ENCODE measurements at regions not wholly inside any gene's neighbourhood (a gene's known extent, or its start where the extent isn't known, plus 50 kb on each side); places are given as distances from the start of the nearest gene placed in this dataset.

GRCh38 chr14:26934151-26934550 is 336.3 kb upstream of the NOVA1 start:
- no peak for DNase-seq

- no peak for DNase-seq
Observed at GRCh38 chr14:26935733-26936132, 337.9 kb upstream of the NOVA1 start.

GRCh38 chr14:26938054-26938453 is 340.2 kb upstream of the NOVA1 start:
- DNase-seq: no peak

- DNase-seq: no peak
Observed at GRCh38 chr14:26939755-26940154, 341.9 kb upstream of the NOVA1 start.

GRCh38 chr14:26941521-26941920 is 343.7 kb upstream of the NOVA1 start:
- DNase-seq: no peak

- no peak for DNase-seq
Observed at GRCh38 chr14:26947265-26947664, 349.4 kb upstream of the NOVA1 start.

GRCh38 chr14:26959437-26959836 is 361.6 kb upstream of the NOVA1 start:
- no peak for DNase-seq

GRCh38 chr14:26959972-26960660 is 362.3 kb upstream of the NOVA1 start:
- DNase-seq: no peak

GRCh38 chr14:26963711-26964110 is 365.9 kb upstream of the NOVA1 start:
- DNase-seq: no peak

- DNase-seq: no peak
Observed at GRCh38 chr14:26965490-26965889, 367.7 kb upstream of the NOVA1 start.

- DNase-seq: no peak
Observed at GRCh38 chr14:26966908-26967307, 369.1 kb upstream of the NOVA1 start.

GRCh38 chr14:26974965-26975364 is 377.1 kb upstream of the NOVA1 start:
- no peak for DNase-seq

- DNase-seq: no peak
Observed at GRCh38 chr14:26982071-26982470, 384.2 kb upstream of the NOVA1 start.

- DNase-seq: no peak
Observed at GRCh38 chr14:26984311-26985177, 386.7 kb upstream of the NOVA1 start.

GRCh38 chr14:26987744-26988363 is 390.0 kb upstream of the NOVA1 start:
- DNase-seq: no peak

- DNase-seq: no peak
Observed at GRCh38 chr14:26990946-26991345, 393.1 kb upstream of the NOVA1 start.

- no peak for DNase-seq
Observed at GRCh38 chr14:26992403-26993115, 394.7 kb upstream of the NOVA1 start.

- no peak for DNase-seq
Observed at GRCh38 chr14:26993556-26993955, 395.7 kb upstream of the NOVA1 start.

GRCh38 chr14:26995301-26995700 is 397.5 kb upstream of the NOVA1 start:
- DNase-seq: no peak

GRCh38 chr14:26996246-26996645 is 398.4 kb upstream of the NOVA1 start:
- no peak for DNase-seq

- no peak for DNase-seq
Observed at GRCh38 chr14:27002179-27002578, 404.3 kb upstream of the NOVA1 start.

- no peak for DNase-seq
Observed at GRCh38 chr14:27006570-27006969, 408.7 kb upstream of the NOVA1 start.

- DNase-seq: no peak
Observed at GRCh38 chr14:27008187-27008586, 410.4 kb upstream of the NOVA1 start.
